GM19351 (cell line): ENCODE measurements at regions not wholly inside any gene's neighbourhood (a gene's known extent, or its start where the extent isn't known, plus 50 kb on each side); places are given as distances from the start of the nearest gene placed in this dataset.
"Not testable (repeated sequence)": the region's sequence is repeated elsewhere in the genome, so short reads cannot be mapped to it uniquely, and the experiment has no call there.

Experiments used
- ATAC-seq: cut with Tn5 transposase; IDR thresholded peaks from one replicate; pipeline ENCODE4 v1.9.1; 2021; ENCODE audit warnings: mild to moderate bottlenecking, moderate library complexity; ENCODE audit not compliant: unreplicated experiment

GRCh38 chr9:104323967-104324694 is 179.9 kb upstream of the OR13F1 start:
- not testable (repeated sequence) for ATAC-seq

GRCh38 chr9:104326912-104327311 is 177.2 kb upstream of the OR13F1 start:
- no peak for ATAC-seq

- ATAC-seq = no peak
Observed at GRCh38 chr9:104329245-104329644, 174.8 kb upstream of the OR13F1 start.

- no peak for ATAC-seq
Observed at GRCh38 chr9:104330841-104331240, 173.2 kb upstream of the OR13F1 start.

- ATAC-seq = no peak
Observed at GRCh38 chr9:104334549-104334948, 169.5 kb upstream of the OR13F1 start.

- no peak for ATAC-seq
Observed at GRCh38 chr9:104339692-104340091, 164.4 kb upstream of the OR13F1 start.

GRCh38 chr9:104342552-104342951 is 161.5 kb upstream of the OR13F1 start:
- ATAC-seq = no peak

GRCh38 chr9:104345061-104345460 is 159.0 kb upstream of the OR13F1 start:
- no peak for ATAC-seq

- ATAC-seq = no peak
Observed at GRCh38 chr9:104350541-104350940, 153.5 kb upstream of the OR13F1 start.

GRCh38 chr9:104351726-104352125 is 152.3 kb upstream of the OR13F1 start:
- ATAC-seq = no peak

GRCh38 chr9:104361207-104361606 is 142.9 kb upstream of the OR13F1 start:
- no peak for ATAC-seq

- ATAC-seq = no peak
Observed at GRCh38 chr9:104362912-104363472, 141.1 kb upstream of the OR13F1 start.

- ATAC-seq = no peak
Observed at GRCh38 chr9:104367507-104367906, 136.6 kb upstream of the OR13F1 start.

- ATAC-seq = not testable (repeated sequence)
Observed at GRCh38 chr9:104368318-104368717, 135.7 kb upstream of the OR13F1 start.

- no peak for ATAC-seq
Observed at GRCh38 chr9:104374711-104375110, 129.4 kb upstream of the OR13F1 start.

- no peak for ATAC-seq
Observed at GRCh38 chr9:104386013-104386412, 118.0 kb upstream of the OR13F1 start.

GRCh38 chr9:104386425-104387069 is 117.5 kb upstream of the OR13F1 start:
- ATAC-seq = peak; percentile 79

- no peak for ATAC-seq
Observed at GRCh38 chr9:104388071-104388470, 116.0 kb upstream of the OR13F1 start.

GRCh38 chr9:104389341-104389740 is 114.7 kb upstream of the OR13F1 start:
- ATAC-seq = no peak

GRCh38 chr9:104394901-104395300 is 109.2 kb upstream of the OR13F1 start:
- not testable (repeated sequence) for ATAC-seq

GRCh38 chr9:104412238-104412637 is 91.8 kb upstream of the OR13F1 start:
- ATAC-seq = no peak

GRCh38 chr9:104416470-104416869 is 87.6 kb upstream of the OR13F1 start:
- no peak for ATAC-seq
